ENCODE measurements at regions not wholly inside any gene's neighbourhood (a gene's known extent, or its start where the extent isn't known, plus 50 kb on each side); places are given as distances from the start of the nearest gene placed in this dataset.

GRCh38 chr5:126070481-126070880 is 352.7 kb upstream of the GRAMD2B start:
- TF ChIP-seq CTCF (IDR thresholded peaks at IDR 0.05; ENCODE audit: control insufficient read depth, extremely low read depth, insufficient read depth): no peak
- no peak for DNase-seq (ENCODE audit: low read depth)
- H3K4me3 ChIP-seq (ENCODE audit: low read depth, low read length): no peak overlapping the region

- TF ChIP-seq CTCF (IDR thresholded peaks at IDR 0.05; ENCODE audit: control insufficient read depth, extremely low read depth, insufficient read depth): no peak
- no peak for DNase-seq (ENCODE audit: low read depth)
- H3K4me3 ChIP-seq (ENCODE audit: low read depth, low read length): no peak overlapping the region
Observed at GRCh38 chr5:126074538-126074937, 348.7 kb upstream of the GRAMD2B start.

- TF ChIP-seq CTCF (IDR thresholded peaks at IDR 0.05; ENCODE audit: control insufficient read depth, extremely low read depth, insufficient read depth): no peak
- H3K4me3 ChIP-seq (ENCODE audit: low read depth, low read length): no peak overlapping the region
- DNase-seq (ENCODE audit: low read depth): no peak
Observed at GRCh38 chr5:126079266-126079665, 343.9 kb upstream of the GRAMD2B start.

- no peak overlapping the region for H3K4me3 ChIP-seq (ENCODE audit: low read depth, low read length)
- DNase-seq (ENCODE audit: low read depth): no peak
- TF ChIP-seq CTCF (IDR thresholded peaks at IDR 0.05; ENCODE audit: control insufficient read depth, extremely low read depth, insufficient read depth): no peak
Observed at GRCh38 chr5:126081209-126081608, 342.0 kb upstream of the GRAMD2B start.

- no peak overlapping the region for H3K4me3 ChIP-seq (ENCODE audit: low read depth, low read length)
- no peak for DNase-seq (ENCODE audit: low read depth)
- TF ChIP-seq CTCF (IDR thresholded peaks at IDR 0.05; ENCODE audit: control insufficient read depth, extremely low read depth, insufficient read depth): no peak
Observed at GRCh38 chr5:126093041-126093440, 330.2 kb upstream of the GRAMD2B start.

GRCh38 chr5:126093718-126094117 is 329.5 kb upstream of the GRAMD2B start:
- no peak overlapping the region for H3K4me3 ChIP-seq (ENCODE audit: low read depth, low read length)
- DNase-seq (ENCODE audit: low read depth): no peak
- no peak for TF ChIP-seq CTCF (IDR thresholded peaks at IDR 0.05; ENCODE audit: control insufficient read depth, extremely low read depth, insufficient read depth)

- DNase-seq (ENCODE audit: low read depth): peak; percentile 63
- H3K4me3 ChIP-seq (ENCODE audit: low read depth, low read length): no peak overlapping the region
- no peak for TF ChIP-seq CTCF (IDR thresholded peaks at IDR 0.05; ENCODE audit: control insufficient read depth, extremely low read depth, insufficient read depth)
Observed at GRCh38 chr5:126094991-126095390, 328.2 kb upstream of the GRAMD2B start.

Measured in LNCaP clone FGC (cell line).